PFSK-1 (cell line): ENCODE measurements at regions not wholly inside any gene's neighbourhood (a gene's known extent, or its start where the extent isn't known, plus 50 kb on each side); places are given as distances from the start of the nearest gene placed in this dataset.

Experiments used
- POLR2AphosphoS5 ChIP-seq: IDR thresholded peaks from 2 replicates; pipeline ENCODE4 v1.6.1; 2012; ENCODE audit warnings: low read depth, mild to moderate bottlenecking, control low read depth, low read length, moderate library complexity
- TAF1 ChIP-seq: IDR thresholded peaks from 2 replicates; pipeline ENCODE4 v1.6.1; 2012; ENCODE audit warnings: low read length, control low read depth, borderline replicate concordance; ENCODE audit not compliant: insufficient read depth

DNA sequence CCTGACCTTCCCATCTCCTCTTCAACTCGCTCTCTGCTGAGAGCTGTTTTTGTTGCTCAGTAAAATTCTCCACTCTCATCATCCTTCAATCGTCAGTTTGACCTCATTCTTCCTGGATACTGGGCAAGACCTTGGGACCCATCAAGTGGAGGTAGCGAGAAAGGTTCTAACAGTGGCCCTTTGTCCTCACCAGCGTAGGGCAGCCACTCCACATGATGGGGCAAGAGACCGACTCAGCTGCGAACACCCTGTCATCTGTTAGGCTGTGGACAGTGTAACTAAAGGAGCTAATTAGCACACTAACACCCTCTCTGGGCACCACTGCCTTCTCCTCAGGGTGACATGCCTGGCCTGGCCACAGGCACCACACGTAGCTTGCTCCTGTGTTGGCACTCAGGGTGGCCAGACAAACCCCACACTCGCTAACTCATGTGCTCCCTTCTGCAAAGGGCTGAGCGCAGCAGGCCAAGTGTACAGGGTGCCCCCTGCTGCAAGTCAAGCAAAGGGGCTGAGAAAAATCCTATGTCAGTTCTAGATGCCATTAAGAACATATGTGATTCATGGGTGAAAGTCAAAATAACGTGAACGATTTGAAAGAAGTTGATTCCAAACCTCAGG, 1216.0 kb downstream of the SLITRK5 start:
- TF ChIP-seq TAF1, result no peak
- no peak for TF ChIP-seq POLR2AphosphoS5
